Kidney epithelial cell (primary cell): ENCODE measurements at regions not wholly inside any gene's neighbourhood (a gene's known extent, or its start where the extent isn't known, plus 50 kb on each side); places are given as distances from the start of the nearest gene placed in this dataset.
"Not testable (repeated sequence)": the region's sequence is repeated elsewhere in the genome, so short reads cannot be mapped to it uniquely, and the experiment has no call there.

Experiments used
- DNase-seq: peaks from one replicate; pipeline ENCODE4 v3.0.0-alpha.2; 2010; ENCODE audit warnings: low read depth
- H3K27me3 ChIP-seq: 2 replicates; pipeline ENCODE4 v1.6.0; 2011; ENCODE audit warnings: low read length; ENCODE audit not compliant: control insufficient read depth, insufficient read depth
- H3K36me3 ChIP-seq: 2 replicates; pipeline ENCODE4 v1.5.1; 2011; ENCODE audit warnings: low read length; ENCODE audit not compliant: control insufficient read depth, insufficient read depth
- H3K4me3 ChIP-seq: 2 replicates; pipeline ENCODE4 v1.5.1; 2011; ENCODE audit warnings: low read depth, mild to moderate bottlenecking, control low read depth, low read length
- CTCF ChIP-seq: IDR thresholded peaks from 2 replicates; pipeline ENCODE4 v1.5.1; 2011; ENCODE audit warnings: mild to moderate bottlenecking, moderate library complexity, low read length, control low read depth, inconsistent platforms; ENCODE audit not compliant: insufficient read depth, poor library complexity, severe bottlenecking

- H3K27me3 ChIP-seq, result no peaks in the 10 kb centered on the region
- no peak for TF ChIP-seq CTCF
- DNase-seq, result no peak
- no peaks in the 10 kb centered on the region for H3K36me3 ChIP-seq
- no peak overlapping the region for H3K4me3 ChIP-seq
Observed at GRCh38 chr10:42149722-42150427, 488.5 kb downstream of the ZNF33B start.

- DNase-seq, result no peak
- no peak for TF ChIP-seq CTCF
- no peaks in the 10 kb centered on the region for H3K27me3 ChIP-seq
Observed at GRCh38 chr10:42149027-42149700, 489.2 kb downstream of the ZNF33B start.

GRCh38 chr10:42146165-42146564 is 492.2 kb downstream of the ZNF33B start:
- not testable (repeated sequence) for H3K36me3 ChIP-seq, H3K4me3 ChIP-seq, H3K27me3 ChIP-seq, DNase-seq

More at GRCh38 chr10:42149027-42149700, 489.2 kb downstream of the ZNF33B start:
- H3K4me3 ChIP-seq, result no peak overlapping the region
- no peaks in the 10 kb centered on the region for H3K36me3 ChIP-seq

GRCh38 chr10:42138023-42138422 is 500.3 kb downstream of the ZNF33B start:
- H3K36me3 ChIP-seq, H3K4me3 ChIP-seq, H3K27me3 ChIP-seq, DNase-seq: not testable (repeated sequence)

- no peaks in the 10 kb centered on the region for H3K36me3 ChIP-seq
- no peak for TF ChIP-seq CTCF
- H3K27me3 ChIP-seq, result no peaks in the 10 kb centered on the region
- H3K4me3 ChIP-seq, result no peak overlapping the region
- DNase-seq, result no peak
Observed at GRCh38 chr10:42113158-42113450, 525.3 kb downstream of the ZNF33B start.

- no peak for DNase-seq
- TF ChIP-seq CTCF, result no peak
- Histone ChIP-seq H3K36me3 (no peaks in the 10 kb centered on the region), H3K4me3 (no peak overlapping the region), H3K27me3 (no peaks in the 10 kb centered on the region)
Observed at GRCh38 chr10:42112331-42113157, 525.8 kb downstream of the ZNF33B start.
